ENCODE measurements at regions not wholly inside any gene's neighbourhood (a gene's known extent, or its start where the extent isn't known, plus 50 kb on each side); places are given as distances from the start of the nearest gene placed in this dataset.

DNA sequence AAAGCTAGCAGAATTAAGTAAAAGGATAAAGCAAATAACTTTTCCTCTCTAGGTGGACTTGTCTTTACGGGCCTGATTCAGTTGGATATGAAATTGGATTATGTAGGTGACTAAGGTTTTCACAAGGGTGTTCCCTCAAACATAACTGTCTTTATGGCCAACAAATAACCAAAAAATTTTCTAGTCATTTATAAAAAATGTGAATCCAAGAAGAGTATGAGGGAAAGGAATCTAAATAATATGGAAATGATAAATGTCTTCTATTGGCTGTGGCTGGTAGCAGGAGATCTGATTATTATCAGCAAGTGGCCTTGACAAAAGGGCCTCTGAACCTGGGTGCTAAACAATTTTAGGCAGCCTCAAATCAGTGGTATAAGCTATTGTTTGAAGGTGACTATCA, 594.0 kb upstream of the UBE2E2 start:
- H3K9me3 ChIP-seq (ENCODE audit: insufficient read depth, low read depth, low read length), result no peaks in the 10 kb centered on the region
- H3K4me3 ChIP-seq (ENCODE audit: low read depth, low read length), result no peak overlapping the region
- no peak overlapping the region for H4K91ac ChIP-seq (ENCODE audit: low read depth, low read length)
- H4K12ac ChIP-seq (ENCODE audit: low read depth, low read length), result no peak overlapping the region
- no peak overlapping the region for H3K18ac ChIP-seq (ENCODE audit: low read length)
- no peak overlapping the region for H2BK5ac ChIP-seq (ENCODE audit: low read depth, low read length, poor library complexity)
- no peak overlapping the region for H2BK120ac ChIP-seq (ENCODE audit: insufficient read depth, low read length, poor library complexity)
- H3K27me3 ChIP-seq (ENCODE audit: insufficient read depth, low read length), result no peaks in the 10 kb centered on the region
- H3K79me2 ChIP-seq (ENCODE audit: control insufficient read depth, insufficient read depth, low read length, poor library complexity), result no peaks in the 10 kb centered on the region
- H3K4me2 ChIP-seq (ENCODE audit: low read length), result no peak overlapping the region
- no peak overlapping the region for H2AK5ac ChIP-seq (ENCODE audit: low read length)
- no peak overlapping the region for H2AFZ ChIP-seq (ENCODE audit: insufficient read depth, low read length, poor library complexity)
- H3K14ac ChIP-seq (ENCODE audit: low read length), result no peak overlapping the region
- no peak for DNase-seq
- no peaks in the 10 kb centered on the region for H3K4me1 ChIP-seq (ENCODE audit: control insufficient read depth in 1 of 2, insufficient read depth in 2 of 2, low read length in 2 of 2)
- H2BK12ac ChIP-seq (ENCODE audit: low read length), result no peak overlapping the region
- no peak overlapping the region for H3K27ac ChIP-seq (ENCODE audit: low read depth, low read length)
- no peak overlapping the region for H3K4ac ChIP-seq (ENCODE audit: low read depth, low read length)
- H3K23ac ChIP-seq (ENCODE audit: low read length), result no peak overlapping the region
- no CpG with 5 or more reads among the region's 1 CpG for WGBS (ENCODE audit: extremely low coverage, insufficient coverage, insufficient read length)
- H3K36me3 ChIP-seq (ENCODE audit: control insufficient read depth in 1 of 2, insufficient read depth in 2 of 2, low read length in 2 of 2), result no peaks in the 10 kb centered on the region
- no peak overlapping the region for H3K9ac ChIP-seq (ENCODE audit: low read length)
- no peaks in the 10 kb centered on the region for H3K79me1 ChIP-seq (ENCODE audit: low read length)
- H4K8ac ChIP-seq (ENCODE audit: low read depth, low read length), result no peak overlapping the region

DNA sequence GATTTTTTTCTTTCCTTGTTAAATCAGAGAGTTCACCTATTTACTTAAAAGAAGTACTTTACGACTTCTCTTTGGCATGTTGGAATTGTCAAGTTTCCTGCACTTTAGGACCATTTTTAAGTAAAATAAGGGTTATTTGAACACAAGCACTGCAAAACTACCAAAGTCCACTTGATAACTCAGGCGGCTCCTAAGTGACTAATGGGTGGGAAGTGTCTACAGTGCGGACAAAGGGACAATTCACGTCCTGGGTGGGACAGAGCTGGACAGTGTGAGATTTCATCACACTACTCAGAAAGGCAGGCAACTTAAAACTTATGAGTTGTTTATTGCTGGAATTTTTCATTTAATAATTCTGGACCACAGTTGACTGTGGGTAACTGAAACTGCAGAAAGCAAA, 590.2 kb upstream of the UBE2E2 start:
- Histone ChIP-seq H2AK5ac (ENCODE audit: low read length) (no peak overlapping the region), H2BK12ac (ENCODE audit: low read length) (no peak overlapping the region), H2BK5ac (ENCODE audit: low read depth, low read length, poor library complexity) (no peak overlapping the region), H2BK120ac (ENCODE audit: insufficient read depth, low read length, poor library complexity) (no peak overlapping the region), H3K18ac (ENCODE audit: low read length) (no peak overlapping the region), H3K27ac (ENCODE audit: low read depth, low read length) (no peak overlapping the region), H3K36me3 (ENCODE audit: control insufficient read depth in 1 of 2, insufficient read depth in 2 of 2, low read length in 2 of 2) (no peaks in the 10 kb centered on the region), H3K4me1 (ENCODE audit: control insufficient read depth in 1 of 2, insufficient read depth in 2 of 2, low read length in 2 of 2) (no peaks in the 10 kb centered on the region), H3K9ac (ENCODE audit: low read length) (no peak overlapping the region), H3K4me2 (ENCODE audit: low read length) (no peak overlapping the region), H2AFZ (ENCODE audit: insufficient read depth, low read length, poor library complexity) (no peak overlapping the region), H4K12ac (ENCODE audit: low read depth, low read length) (no peak overlapping the region), H3K4me3 (ENCODE audit: low read depth, low read length) (no peak overlapping the region), H4K91ac (ENCODE audit: low read depth, low read length) (no peak overlapping the region), H3K27me3 (ENCODE audit: insufficient read depth, low read length) (no peaks in the 10 kb centered on the region), H3K9me3 (ENCODE audit: insufficient read depth, low read depth, low read length) (no peaks in the 10 kb centered on the region), H3K79me1 (ENCODE audit: low read length) (no peaks in the 10 kb centered on the region), H3K79me2 (ENCODE audit: control insufficient read depth, insufficient read depth, low read length, poor library complexity) (no peaks in the 10 kb centered on the region), H3K4ac (ENCODE audit: low read depth, low read length) (no peak overlapping the region), H4K8ac (ENCODE audit: low read depth, low read length) (no peak overlapping the region), H3K14ac (ENCODE audit: low read length) (no peak overlapping the region), H3K23ac (ENCODE audit: low read length) (no peak overlapping the region)
- WGBS (ENCODE audit: extremely low coverage, insufficient coverage, insufficient read length), result no CpG with 5 or more reads among the region's 4 CpGs
- DNase-seq, result no peak

DNA sequence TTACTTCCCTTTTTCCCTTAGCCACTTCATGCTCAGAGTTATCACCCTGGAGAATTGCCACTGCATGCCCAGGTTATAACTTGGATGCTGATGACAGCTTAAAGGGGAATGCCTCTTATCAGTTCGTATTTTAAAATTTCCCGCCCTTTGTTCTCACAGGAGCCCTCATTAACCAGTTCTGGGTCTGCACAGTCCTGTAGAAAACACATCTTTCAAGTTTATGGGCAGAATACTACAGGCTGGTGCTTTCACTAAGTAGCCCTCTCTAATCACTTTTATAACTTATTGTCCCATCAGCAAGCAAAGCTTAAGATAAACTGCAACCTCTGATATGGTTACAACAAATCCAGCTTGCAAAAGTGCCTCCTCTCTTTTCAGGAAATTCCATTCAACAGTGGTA, 587.3 kb upstream of the UBE2E2 start:
- Histone ChIP-seq H3K79me1 (ENCODE audit: low read length) (no peaks in the 10 kb centered on the region), H3K9ac (ENCODE audit: low read length) (no peak overlapping the region), H2BK12ac (ENCODE audit: low read length) (no peak overlapping the region), H3K4me1 (ENCODE audit: control insufficient read depth in 1 of 2, insufficient read depth in 2 of 2, low read length in 2 of 2) (no peaks in the 10 kb centered on the region), H3K14ac (ENCODE audit: low read length) (no peak overlapping the region), H3K36me3 (ENCODE audit: control insufficient read depth in 1 of 2, insufficient read depth in 2 of 2, low read length in 2 of 2) (no peaks in the 10 kb centered on the region), H3K4me3 (ENCODE audit: low read depth, low read length) (no peak overlapping the region), H2BK120ac (ENCODE audit: insufficient read depth, low read length, poor library complexity) (no peak overlapping the region), H4K8ac (ENCODE audit: low read depth, low read length) (no peak overlapping the region), H2AK5ac (ENCODE audit: low read length) (no peak overlapping the region), H3K9me3 (ENCODE audit: insufficient read depth, low read depth, low read length) (no peaks in the 10 kb centered on the region), H3K4me2 (ENCODE audit: low read length) (no peak overlapping the region), H3K27ac (ENCODE audit: low read depth, low read length) (no peak overlapping the region), H3K79me2 (ENCODE audit: control insufficient read depth, insufficient read depth, low read length, poor library complexity) (no peaks in the 10 kb centered on the region), H4K12ac (ENCODE audit: low read depth, low read length) (no peak overlapping the region), H3K4ac (ENCODE audit: low read depth, low read length) (no peak overlapping the region), H4K91ac (ENCODE audit: low read depth, low read length) (no peak overlapping the region), H2AFZ (ENCODE audit: insufficient read depth, low read length, poor library complexity) (no peak overlapping the region), H3K23ac (ENCODE audit: low read length) (no peak overlapping the region), H3K27me3 (ENCODE audit: insufficient read depth, low read length) (no peaks in the 10 kb centered on the region), H3K18ac (ENCODE audit: low read length) (no peak overlapping the region), H2BK5ac (ENCODE audit: low read depth, low read length, poor library complexity) (no peak overlapping the region)
- no CpG with 5 or more reads among the region's 2 CpGs for WGBS (ENCODE audit: extremely low coverage, insufficient coverage, insufficient read length)
- no peak for DNase-seq

DNA sequence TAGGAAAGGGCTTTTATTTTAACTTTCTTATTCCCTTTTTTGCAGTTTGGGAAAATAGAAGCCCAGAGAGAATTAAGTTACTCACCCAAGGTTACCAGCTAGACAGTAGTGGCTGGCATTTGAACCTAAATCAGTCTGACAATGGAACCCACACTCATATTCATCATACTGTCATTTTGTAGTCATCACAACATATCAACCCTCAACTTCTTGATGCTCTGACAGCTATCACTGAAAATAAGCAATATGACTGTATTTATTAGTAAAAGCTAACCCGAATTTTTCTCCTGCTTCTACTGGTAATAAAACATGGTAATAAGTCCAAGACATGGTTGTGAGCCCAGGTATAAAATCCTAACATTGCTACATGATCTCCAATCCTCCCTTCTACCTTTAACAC, 585.8 kb upstream of the UBE2E2 start:
- Histone ChIP-seq H3K18ac (ENCODE audit: low read length) (no peak overlapping the region), H3K14ac (ENCODE audit: low read length) (no peak overlapping the region), H3K4ac (ENCODE audit: low read depth, low read length) (no peak overlapping the region), H4K91ac (ENCODE audit: low read depth, low read length) (no peak overlapping the region), H4K8ac (ENCODE audit: low read depth, low read length) (no peak overlapping the region), H2AFZ (ENCODE audit: insufficient read depth, low read length, poor library complexity) (no peak overlapping the region), H3K4me1 (ENCODE audit: control insufficient read depth in 1 of 2, insufficient read depth in 2 of 2, low read length in 2 of 2) (no peaks in the 10 kb centered on the region), H3K27me3 (ENCODE audit: insufficient read depth, low read length) (no peaks in the 10 kb centered on the region), H2BK12ac (ENCODE audit: low read length) (no peak overlapping the region), H3K27ac (ENCODE audit: low read depth, low read length) (no peak overlapping the region), H3K79me2 (ENCODE audit: control insufficient read depth, insufficient read depth, low read length, poor library complexity) (no peaks in the 10 kb centered on the region), H3K36me3 (ENCODE audit: control insufficient read depth in 1 of 2, insufficient read depth in 2 of 2, low read length in 2 of 2) (no peaks in the 10 kb centered on the region), H2AK5ac (ENCODE audit: low read length) (no peak overlapping the region), H4K12ac (ENCODE audit: low read depth, low read length) (no peak overlapping the region), H2BK120ac (ENCODE audit: insufficient read depth, low read length, poor library complexity) (no peak overlapping the region), H3K9me3 (ENCODE audit: insufficient read depth, low read depth, low read length) (no peaks in the 10 kb centered on the region), H2BK5ac (ENCODE audit: low read depth, low read length, poor library complexity) (no peak overlapping the region), H3K4me2 (ENCODE audit: low read length) (no peak overlapping the region), H3K4me3 (ENCODE audit: low read depth, low read length) (no peak overlapping the region), H3K9ac (ENCODE audit: low read length) (no peak overlapping the region), H3K23ac (ENCODE audit: low read length) (no peak overlapping the region), H3K79me1 (ENCODE audit: low read length) (no peaks in the 10 kb centered on the region)
- WGBS (ENCODE audit: extremely low coverage, insufficient coverage, insufficient read length), result no CpG with 5 or more reads among the region's 1 CpG
- no peak for DNase-seq
